Skin of body (tissue), 1 donor: ENCODE measurements at regions not wholly inside any gene's neighbourhood (a gene's known extent, or its start where the extent isn't known, plus 50 kb on each side); places are given as distances from the start of the nearest gene placed in this dataset.
"Not testable (repeated sequence)": the region's sequence is repeated elsewhere in the genome, so short reads cannot be mapped to it uniquely, and the experiment has no call there.

Source experiments
- DNase-seq: peaks from one replicate; lab custom pipeline; 2025; lab: John Stamatoyannopoulos, UW

DNA sequence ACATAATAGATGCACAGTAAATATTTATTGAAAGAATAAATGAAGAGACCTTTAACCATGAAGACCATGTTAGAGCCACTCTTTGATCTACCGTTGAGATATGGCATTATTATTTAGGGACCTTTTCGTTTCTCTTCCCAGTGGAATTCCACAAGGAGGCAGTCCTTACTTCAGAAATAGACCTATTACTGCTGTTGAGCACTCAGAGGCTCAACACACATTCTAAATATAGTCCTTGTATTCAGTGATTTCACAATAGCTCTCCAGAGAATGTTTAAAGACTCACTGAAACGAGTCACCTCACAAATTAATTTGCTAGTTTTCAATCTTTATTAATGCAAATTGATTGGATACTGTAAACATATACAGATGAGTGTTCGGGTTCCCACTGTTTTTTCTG is 603.8 kb downstream of the CDH8 start:
- no peak for DNase-seq

GRCh38 chr16:61421111-61421510 is 615.1 kb downstream of the CDH8 start:
- no peak for DNase-seq

DNA sequence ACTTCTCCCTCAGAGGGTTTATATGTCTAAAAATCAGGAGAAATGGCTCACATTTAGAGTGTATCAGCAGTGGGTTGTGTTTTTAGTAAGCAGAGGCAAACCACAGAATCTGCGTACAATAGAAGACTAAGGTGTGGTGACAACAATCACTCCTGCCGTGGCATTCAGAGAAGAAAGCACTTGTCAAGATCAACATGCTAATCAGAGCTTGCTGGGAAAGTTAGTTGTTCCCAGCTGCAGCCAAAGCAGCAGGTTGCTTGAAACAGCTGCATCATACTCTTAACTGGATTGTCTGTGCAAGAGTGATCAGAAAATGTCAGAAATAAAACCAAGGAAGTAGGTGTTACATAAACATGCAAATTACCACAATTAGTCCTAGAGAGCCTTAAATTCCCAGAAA is 616.4 kb downstream of the CDH8 start:
- no peak for DNase-seq

DNA sequence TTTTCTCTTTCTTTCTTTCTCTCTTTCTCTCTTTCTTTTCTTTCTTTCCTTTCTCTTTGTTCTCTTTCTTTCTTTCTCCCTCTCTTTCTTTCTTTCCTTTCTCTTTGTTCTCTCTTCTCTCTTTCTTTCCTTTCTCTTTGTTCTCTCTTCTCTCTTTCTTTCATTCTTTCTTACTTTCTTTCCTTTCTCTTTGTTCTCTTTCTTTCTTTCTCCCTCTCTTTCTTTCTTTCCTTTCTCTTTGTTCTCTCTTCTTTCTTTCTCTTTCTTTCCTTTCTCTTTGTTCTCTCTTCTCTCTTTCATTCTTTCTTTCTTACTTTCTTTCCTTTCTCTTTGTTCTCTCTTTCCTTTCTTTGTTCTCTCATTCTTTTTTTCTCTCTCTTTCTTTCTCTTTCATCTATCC is 617.4 kb downstream of the CDH8 start:
- not testable (repeated sequence) for DNase-seq

DNA sequence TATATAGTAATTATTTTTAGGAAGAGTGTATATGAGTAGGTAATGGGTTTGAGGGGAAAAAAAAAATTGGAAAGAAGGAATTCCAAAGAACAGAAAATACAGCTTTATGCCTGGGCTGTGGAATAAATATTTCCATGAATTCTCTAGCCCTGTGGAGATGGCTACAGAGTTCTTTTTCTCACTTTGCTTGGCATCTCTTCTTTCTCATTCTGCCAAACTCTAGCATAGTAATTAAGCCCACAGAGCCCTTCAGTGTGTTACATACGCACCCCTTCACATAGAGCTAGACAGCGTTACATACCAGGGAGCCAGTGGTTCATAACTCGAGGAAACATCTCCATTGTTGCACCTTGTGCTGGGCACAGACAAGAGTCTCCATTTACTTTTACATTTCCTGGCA is 621.1 kb downstream of the CDH8 start:
- no peak for DNase-seq

DNA sequence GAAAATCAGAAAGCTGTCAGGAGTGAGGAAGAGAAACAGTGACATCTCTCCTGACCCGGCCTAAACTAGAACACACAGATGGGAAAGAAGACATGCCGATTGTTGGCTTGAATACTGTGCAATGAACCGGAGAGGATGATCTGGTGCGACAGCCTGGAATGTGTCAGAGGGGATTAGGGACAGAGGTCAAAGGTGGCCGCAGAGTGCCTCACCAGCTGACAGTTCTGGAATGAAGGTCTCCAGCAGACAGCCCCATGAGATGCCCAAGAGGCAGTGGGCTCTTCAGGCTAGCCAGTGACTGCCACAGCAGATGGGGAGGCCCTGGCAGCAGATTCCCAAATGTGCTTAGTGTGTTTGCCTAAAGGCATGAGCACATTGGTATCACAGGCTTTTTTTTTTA is 623.2 kb downstream of the CDH8 start:
- DNase-seq, result no peak

- DNase-seq, result no peak
These were observed 623.7 kb downstream of the CDH8 start for GRCh38 chr16:61412562-61412961.

GRCh38 chr16:61409604-61410003 is 626.6 kb downstream of the CDH8 start:
- DNase-seq, result no peak

DNA sequence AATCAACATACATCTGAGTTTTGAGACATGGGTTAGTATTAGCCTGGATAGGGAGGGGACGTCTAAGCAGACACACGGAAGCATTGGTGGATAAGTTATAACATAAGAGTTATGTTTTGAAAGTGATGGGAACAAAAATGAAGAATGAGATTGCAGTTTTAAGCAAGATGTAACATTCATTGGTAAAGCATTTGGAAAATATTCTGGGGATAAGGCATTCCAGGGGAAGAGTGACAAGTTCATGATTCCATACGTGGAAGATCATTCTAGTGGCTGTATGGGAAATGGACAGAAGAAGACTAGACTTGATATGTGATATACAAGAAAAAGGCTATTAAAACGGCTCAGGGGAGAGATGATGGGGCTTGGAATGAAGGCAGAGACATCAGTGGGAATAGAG is 632.9 kb downstream of the CDH8 start:
- DNase-seq, result no peak

- DNase-seq, result no peak
These were observed 644.3 kb downstream of the CDH8 start for GRCh38 chr16:61391896-61392295.

GRCh38 chr16:61390965-61391637 is 645.1 kb downstream of the CDH8 start:
- no peak for DNase-seq

DNA sequence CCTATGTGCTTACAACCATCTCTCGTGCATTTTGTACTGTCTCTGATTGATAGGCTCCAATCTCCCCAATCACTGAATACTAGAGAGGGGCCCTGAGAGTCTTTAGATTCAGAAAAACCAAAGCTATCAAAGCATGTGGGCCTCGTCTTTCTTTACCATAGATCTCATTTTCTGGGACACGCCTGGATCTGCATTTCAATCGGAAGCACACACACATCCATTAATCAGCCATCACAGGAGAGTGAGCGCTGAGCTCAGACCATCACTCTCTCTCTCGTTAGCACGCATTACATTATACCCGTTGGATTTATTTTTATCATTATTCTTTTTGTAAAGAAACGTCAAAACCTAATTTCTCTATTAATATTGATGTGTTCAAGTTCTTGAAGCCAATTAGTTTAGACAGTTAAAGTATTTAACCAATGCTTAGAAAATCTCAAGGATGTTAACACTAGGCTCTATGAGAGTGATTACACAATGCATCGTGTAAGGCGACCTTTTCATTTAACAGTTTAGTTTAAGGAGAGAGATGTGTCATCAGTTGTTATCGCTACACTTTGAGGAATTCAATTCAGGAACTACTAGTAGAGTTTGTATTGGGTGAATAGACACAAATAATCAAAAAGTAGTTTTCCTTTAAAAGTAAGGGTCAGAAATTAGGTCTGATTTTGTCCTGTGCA is 650.7 kb downstream of the CDH8 start:
- no peak for DNase-seq

GRCh38 chr16:61382435-61382834 is 653.8 kb downstream of the CDH8 start:
- DNase-seq, result no peak

- no peak for DNase-seq
These were observed 656.9 kb downstream of the CDH8 start for GRCh38 chr16:61379311-61379710.

DNA sequence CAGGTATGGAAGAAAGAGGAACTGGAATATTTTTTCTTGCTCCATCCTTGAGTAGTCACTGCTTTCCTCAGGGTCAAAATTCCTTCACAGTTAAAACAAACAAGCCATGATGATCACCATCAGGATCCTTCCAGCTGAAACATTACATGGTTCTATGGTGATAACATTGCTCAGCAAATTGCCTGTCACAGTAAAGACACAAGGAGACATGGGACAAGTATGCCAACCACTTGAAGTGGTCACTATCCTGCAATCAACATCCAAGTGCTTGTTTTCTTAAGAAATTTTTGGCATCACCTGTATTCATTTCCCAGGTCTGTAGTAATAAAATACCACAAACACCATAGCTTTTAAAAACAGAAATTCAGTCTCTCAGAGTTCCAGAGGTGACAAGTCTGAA is 662.2 kb downstream of the CDH8 start:
- DNase-seq, result no peak

- no peak for DNase-seq
These were observed 664.4 kb downstream of the CDH8 start for GRCh38 chr16:61371881-61372280.

DNA sequence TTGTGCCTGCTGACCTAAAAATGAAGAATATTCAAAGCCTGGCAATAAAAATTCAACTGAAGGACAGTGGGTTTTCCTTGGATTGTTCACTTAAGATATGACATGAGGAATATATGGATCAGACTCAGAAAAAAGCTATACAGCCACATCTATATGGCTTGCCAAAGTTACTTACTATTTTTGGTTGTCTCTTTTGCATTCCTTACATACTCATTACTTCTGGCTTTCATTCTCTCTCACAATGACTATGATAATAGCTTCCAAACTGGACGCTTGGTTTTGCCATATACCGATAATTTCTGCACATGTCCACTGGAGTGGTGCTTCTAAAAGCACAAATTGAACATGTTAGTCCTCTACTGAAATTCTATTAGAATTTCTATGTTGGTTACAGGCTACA is 664.9 kb downstream of the CDH8 start:
- DNase-seq, result no peak

DNA sequence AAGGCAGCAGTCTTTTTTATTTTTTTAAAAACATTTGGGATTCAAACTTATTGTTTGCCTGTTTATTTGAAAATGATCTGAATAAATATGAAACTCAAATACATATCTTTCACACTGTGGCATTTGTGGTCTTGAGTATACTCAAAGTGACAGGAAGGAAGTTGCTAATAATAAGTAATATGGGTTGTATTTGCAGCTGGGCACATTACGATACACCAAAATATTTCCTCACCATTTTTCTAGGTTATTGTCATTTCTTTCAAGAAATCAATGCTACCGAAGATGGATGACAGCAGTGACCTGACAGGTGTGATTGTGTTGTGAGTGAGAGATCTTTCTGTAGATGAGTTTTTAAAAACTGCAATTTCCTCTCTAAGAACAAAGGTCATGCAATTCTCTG is 665.7 kb downstream of the CDH8 start:
- no peak for DNase-seq

GRCh38 chr16:61366006-61366405 is 670.2 kb downstream of the CDH8 start:
- no peak for DNase-seq

GRCh38 chr16:61364990-61365389 is 671.2 kb downstream of the CDH8 start:
- DNase-seq, result no peak

DNA sequence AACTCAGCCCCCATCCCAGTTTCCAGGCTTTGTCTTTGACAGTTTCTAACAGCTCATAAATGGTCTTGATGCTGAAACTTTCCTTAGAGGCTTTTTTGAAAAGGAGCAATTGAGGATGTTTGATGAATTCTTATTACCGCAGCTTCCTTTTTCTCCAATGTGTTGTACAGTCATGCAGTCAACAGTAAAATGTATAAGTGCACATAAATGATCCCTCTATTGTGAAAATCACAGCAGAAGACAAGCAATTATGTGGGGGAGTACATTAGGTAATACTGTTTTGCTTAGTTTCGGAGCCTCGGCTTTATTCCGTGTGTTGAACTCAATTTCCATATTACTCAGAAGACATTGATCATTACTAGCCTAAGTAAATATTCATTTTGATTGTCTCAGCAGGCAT is 673.7 kb downstream of the CDH8 start:
- no peak for DNase-seq

GRCh38 chr16:61344791-61345190 is 691.4 kb downstream of the CDH8 start:
- no peak for DNase-seq

DNA sequence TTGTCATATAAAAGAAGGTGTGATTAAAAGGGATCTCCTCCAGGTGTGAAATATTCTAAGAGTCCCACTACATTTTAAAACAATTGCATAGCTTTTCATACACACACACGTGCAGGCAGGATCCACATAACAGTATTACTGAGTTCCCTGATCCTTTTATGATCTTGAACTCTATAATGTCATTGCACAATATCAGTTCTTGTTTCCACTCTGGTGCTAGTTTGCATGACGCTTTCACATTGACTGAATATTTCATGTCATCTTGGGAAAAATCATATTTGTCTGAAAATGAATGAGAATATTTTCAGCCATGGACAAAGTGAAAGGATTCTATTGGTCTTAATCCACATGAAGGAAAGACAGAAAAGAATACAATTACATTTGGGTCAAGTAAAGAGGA is 703.8 kb downstream of the CDH8 start:
- no peak for DNase-seq

DNA sequence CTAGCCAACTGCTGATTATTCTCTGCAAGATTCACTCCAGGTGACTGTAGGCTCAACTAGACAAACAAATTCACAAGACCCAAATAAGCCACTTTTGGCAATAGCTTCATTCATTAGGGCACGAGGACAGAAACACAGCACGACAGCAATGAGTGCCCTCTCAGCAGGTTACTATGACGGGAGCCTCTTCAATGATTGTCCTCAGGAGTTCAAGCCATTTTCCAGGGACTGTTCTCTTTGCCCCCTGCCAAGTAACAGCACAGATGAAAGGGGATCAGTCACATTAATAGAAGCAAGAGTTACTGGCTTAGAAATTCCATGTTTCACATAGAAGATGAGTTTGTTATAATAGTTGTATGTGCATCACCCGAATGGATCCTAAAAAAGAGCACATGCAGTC is 712.2 kb downstream of the CDH8 start:
- DNase-seq, result no peak
